NCI-H2081 treated with DMSO at 0.1 percent for 48 hours (cell line): ENCODE measurements at regions not wholly inside any gene's neighbourhood (a gene's known extent, or its start where the extent isn't known, plus 50 kb on each side); places are given as distances from the start of the nearest gene placed in this dataset.

Source experiments
- DNase-seq: peaks from one replicate; lab custom pipeline; 2025; lab: John Stamatoyannopoulos, UW

DNA sequence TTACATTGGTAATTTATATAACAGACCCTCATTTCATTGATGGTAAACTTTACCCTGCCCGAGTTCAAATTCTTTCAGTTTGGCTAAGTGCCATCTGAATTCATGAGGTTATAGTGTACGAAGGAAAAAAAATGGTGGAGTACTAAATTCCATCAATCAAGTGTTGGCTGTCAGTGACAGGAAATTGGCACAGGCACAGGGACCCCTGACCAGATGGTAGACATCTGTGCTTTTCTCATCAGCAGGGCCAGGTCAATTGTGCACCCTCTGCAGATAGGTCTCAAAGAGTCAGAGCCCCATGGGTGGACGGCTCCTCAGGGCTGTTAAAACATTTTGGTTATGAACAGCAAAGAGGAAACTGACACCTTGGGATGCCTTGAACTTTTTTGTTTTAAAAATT lies 439.2 kb downstream of the SETBP1 start:
- DNase-seq = no peak

DNA sequence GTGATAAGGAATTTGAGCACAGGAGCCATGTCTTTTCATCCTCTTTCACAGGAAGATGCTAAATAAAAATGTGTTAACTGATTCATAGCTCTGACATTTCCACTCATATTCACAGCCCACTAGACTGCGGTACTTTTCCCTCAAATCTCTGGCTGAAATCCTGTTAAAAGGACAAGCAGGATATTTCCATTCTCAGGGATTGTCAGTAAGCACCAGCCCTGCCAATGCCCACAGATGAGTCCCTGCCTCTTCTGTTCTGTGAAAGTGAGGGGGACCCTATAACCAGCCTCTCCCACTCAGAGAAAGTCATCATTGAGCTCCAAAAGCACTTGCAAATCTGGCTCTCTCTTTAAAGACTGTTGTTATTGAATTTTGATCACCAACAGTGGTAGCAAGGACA lies 440.5 kb downstream of the SETBP1 start:
- DNase-seq = no peak

DNA sequence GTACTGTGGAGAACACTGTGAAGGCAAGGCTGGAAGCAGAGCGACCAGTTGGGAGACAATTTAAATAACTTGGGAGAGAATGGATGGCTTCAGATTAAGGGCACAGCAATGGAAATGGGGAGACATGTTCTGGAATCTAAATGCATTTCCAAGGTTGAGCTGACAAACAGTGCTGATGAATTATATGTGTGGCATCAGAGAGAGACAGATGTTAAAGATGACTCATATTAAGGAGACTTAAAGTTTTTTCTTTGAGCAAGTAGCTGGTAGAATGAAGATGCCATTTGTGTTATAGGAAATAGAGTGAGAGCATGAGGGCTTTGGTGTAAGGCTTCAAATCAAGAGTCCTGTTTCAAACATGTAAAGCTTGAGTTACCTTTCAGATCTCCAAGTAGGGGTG lies 441.8 kb downstream of the SETBP1 start:
- DNase-seq = no peak

DNA sequence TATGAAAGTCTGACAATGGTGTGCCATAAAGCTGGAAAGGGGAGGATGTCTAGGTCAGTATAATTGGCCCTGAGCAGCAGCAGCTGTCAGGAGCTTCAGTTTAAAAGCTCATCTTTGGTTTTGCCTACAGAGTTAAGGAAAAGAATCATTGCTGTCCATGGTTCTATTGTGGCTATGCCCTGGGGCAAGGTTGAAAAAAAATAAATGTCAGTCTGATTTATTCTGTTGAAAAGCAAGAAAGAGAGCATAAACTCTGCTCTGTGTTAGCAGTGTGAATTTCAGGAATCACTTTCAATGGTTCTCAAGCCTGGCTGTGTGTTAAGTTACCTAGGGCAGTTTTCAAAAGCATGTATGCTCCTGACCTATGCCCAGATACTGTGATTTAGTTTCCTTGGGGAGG lies 446.7 kb downstream of the SETBP1 start:
- no peak for DNase-seq

DNA sequence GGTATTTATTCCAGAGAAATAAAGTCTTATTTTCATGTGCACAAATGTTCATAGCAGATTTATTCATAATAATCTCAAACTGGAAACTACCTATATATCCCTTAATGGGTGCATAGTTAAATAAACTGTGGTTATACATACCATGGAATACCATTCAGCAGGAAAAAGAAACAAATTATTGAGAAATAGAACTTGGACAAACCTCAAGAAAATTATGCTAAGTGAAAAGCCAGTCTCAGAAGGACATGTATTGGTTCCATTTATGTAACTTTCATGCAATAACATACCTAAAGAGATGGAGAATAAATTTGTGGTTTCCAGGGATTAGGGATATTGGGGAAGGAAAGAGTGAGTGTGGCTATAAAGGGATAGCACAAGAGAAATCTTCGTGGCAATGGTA lies 452.6 kb downstream of the SETBP1 start:
- no peak for DNase-seq

DNA sequence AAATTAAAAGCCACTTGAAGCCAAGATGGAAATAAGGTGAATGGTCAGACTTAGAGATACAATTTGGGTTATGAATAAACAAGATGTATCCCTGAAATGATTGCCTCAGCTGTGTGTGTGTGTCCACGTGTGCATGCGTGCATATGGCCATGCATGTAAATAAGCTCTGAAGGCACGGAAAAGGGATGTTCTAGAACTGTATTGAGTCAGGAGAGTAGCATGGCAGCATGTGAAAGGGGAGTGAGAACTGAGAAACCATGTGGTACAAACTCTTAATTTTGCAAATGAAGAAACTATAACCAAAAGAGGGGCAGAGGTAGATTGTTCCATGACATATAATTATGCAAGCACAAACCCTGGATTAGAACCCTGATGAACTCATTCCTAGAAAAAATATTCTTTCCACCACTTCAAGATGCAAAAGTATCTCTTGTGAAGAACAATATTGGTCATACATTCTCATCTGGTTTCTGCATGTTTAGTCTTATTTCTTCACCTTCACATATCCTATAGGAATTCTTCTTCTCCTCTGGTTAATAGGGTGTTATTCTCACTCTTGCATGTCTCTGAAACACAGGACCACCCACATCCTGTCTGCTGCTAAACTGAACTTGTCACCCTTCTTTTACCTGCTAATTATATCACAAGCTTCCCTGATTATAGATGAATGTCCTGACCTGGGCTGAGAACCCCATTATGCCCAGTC lies 455.8 kb downstream of the SETBP1 start:
- DNase-seq = no peak

DNA sequence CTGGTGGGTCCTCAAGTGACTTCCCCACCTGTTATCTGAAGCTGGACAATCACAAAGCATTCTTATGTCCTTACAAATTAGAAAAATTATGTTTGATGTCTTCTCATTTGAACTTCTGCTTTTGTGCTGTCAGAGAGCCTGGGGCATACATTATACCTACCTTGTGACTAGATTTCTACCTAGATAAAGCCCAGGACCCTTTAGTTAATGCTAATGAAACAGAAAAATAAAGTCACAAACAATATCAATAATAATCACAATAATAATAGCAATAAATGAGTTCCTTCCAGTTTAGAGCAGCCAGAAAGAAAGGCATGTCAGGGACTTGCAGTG lies 456.4 kb downstream of the SETBP1 start:
- DNase-seq = no peak

DNA sequence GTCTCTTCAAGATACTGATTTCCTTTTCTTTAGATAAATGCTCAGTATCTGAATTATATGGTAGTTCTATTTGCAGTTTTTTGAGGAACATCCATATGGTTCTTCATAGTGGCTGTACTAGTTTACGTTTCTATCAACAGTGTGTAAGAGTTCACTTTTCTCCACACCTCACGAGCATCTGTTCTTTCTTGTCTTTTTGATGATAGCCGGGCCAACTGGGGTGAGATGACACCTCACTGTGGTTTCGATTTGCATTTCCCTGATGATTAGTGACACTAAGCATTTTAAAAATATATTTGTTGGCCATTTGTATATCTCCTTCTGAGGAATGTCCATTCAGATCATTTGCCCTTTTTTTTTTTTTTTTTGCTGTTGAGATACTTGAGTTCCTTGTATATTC lies 458.8 kb downstream of the SETBP1 start:
- DNase-seq = no peak

DNA sequence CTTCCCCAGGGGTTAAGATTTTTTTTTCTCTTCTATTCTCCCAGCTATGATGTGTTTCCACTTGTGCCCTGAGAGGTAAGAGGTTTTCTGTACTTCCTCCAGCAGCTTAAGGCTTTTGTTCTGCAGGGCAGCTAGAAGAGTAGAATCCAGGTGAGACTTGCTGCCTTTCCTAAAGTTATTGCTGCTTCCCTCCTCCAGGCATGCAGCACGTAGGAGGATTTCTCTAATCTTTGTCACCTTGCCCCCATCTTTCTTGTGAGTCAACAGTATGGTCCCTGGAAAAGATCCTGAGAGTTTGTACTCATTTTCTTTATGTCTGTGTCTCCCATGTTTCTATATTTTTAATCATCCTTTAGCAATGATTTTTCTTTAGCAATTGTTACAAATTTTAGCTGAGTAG lies 462.2 kb downstream of the SETBP1 start:
- no peak for DNase-seq

DNA sequence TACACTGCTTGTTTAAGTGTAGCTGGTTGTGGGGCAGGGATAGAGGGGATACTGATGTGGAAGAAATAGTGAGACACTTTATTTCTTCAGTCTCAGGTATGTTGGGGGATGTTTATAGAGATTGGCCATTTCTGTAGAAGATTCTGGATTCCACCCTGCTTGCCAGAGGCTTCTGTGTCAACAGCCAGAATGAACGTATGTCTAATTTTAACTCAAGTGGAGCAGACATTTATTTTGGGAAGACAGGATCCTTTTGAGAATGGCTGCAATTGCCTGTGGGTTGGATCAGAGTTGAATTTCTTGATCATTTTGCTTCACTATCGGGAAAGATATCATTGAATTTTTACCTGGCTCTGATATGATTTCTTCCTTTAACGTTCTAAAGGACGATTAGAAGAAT lies 465.6 kb upstream of the SLC14A2 start:
- no peak for DNase-seq

DNA sequence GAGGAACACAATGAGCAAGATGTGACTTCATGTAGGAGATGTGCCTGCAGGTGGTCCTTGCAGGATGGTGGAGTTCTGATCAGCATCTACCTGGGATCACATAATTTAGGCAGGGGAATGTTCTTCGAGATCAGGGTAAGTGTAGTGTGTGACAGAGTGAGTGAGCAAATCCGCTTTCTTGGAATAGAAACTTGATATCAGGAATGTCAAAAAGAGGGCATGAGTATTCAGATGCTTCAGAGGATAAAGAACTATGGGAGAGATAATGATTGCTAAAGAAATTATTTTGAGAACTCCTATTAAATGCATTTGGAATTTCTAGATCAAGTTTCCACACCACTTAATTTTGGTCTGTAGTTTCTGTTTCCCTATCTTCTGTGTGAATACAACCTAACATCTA lies 463.6 kb upstream of the SLC14A2 start:
- no peak for DNase-seq

DNA sequence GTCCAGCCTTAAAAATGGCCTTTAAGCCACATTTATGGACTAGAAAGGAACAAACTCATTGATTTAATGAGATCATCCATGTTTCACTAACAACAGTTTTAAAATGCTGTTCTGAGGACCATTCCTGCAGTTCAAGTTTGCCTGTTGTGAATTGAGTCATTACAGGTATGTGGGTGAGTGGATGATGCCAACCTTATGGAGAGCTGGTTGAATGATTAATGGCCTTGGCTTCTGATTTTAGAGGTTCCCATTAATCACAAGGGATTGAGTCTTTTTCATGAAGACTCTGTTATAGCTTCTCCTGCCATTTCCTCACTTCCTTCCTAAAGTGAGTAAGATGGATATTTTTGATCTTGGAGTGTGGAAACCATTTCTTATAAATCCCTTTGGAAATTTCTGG lies 459.8 kb upstream of the SLC14A2 start:
- no peak for DNase-seq

DNA sequence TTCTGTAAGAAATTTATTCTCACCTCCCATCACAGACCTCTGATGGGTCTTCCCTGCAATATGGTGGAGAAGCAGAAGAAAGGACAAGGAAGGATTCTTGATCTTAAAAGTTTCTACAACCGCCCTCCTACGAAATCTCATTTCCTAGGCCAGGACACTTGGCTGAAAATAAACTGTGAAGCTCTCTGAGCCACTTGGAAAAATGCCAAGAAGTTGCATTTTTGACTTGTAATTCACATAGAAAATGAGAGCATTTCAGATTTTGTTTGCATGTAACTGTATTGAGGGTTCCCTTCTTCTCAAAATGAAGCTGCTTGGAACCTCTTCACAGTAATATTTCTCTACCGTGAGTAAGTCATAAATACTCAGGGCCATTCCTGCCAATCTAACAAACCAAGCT lies 458.3 kb upstream of the SLC14A2 start:
- no peak for DNase-seq

DNA sequence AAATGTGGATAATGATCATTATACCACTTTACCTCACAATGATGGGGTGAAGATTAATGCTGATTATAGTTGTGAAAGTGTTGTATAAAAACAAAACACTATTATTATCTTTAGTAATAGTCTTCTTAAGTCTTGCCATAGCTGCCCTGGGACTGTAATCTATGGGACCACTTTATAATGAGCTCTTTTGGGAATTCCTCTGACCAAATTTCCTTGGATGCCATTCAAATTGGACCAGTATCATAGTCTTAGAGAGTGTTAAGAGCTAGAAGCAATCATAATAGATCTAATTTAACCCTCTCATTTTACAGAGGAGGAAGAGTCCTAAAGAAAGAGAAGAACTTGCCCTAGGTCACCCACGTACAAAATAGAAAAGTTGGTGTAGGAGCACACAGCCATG lies 457.7 kb upstream of the SLC14A2 start:
- DNase-seq = no peak

DNA sequence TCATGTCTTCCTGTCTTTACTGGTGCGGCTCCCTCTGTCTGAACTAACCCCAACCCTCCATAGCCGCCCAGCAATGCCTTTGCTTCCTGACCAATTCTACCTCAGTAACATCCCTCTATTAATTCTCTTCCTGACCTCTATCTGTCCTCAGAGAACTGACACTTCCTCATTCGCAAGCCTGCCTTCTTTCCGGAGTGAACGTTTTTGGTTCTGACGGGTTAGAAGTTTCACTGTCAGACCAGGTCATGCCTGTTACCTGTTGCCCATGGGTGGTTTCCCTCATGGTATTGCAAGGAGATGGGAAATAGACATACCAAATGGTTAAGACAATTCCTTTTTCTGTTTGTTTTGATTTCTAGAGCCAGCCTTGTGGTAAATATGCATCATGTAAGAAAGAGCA lies 453.4 kb upstream of the SLC14A2 start:
- DNase-seq = no peak

DNA sequence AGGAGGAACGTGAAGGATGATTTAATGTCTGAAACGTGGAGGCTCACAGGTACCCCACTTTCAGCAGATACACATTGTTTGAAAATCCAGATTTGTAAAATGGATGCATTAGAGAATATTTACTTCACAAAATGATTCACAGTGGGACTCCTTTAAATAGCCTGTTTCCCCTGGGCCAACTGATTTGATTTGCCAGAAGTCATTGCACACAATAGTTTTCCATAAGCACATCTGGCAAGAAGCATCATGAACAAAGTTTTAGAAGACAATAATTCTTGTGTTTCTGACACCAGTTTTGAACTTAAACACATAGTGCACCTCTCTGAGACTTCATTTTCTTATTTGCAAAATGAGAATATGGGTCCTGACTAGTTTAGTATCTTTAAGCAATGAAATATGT lies 451.4 kb upstream of the SLC14A2 start:
- no peak for DNase-seq

DNA sequence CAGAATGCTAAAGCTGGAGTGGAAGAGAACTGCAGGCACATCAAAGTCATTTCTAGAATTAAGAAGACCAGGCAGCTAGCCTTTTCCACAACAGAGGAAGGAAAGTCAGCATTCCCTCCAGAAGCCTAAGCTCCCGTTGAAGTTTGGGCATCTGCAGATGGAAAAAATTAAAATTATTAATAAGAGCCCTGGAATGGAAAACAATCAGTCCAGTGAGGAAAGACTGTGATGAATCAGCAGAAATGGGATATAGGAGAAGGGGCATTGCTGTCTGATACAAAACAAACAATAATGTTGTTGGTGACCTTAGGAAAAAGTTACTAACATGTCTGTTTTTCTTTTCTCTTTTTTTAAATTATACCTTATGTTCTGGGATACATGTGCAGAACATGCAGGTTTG lies 450.7 kb upstream of the SLC14A2 start:
- DNase-seq = no peak

DNA sequence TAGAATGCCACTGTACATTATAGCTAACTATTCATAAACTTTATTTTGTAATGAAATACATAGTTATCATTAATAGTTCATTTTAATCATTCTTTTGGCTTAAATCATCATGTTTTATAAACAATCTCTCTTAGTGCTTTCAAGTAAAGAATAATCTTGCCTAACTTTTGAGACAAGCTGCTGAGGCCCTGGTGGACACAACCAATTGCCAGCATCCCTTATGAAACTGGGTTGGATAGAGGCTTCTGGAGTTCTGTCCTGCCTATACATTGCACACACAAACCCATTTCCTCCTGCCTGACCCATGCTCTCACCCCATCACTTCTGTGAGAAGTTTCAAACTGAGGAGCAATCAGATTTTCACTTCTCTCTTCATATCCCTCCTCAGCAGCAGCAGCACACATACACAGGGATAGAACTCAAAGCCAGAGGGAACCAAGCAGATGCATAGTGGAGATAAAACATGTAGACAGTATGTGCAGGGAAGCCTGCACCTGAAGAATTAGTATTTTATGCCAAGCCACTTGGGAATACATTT lies 450.0 kb upstream of the SLC14A2 start:
- no peak for DNase-seq

DNA sequence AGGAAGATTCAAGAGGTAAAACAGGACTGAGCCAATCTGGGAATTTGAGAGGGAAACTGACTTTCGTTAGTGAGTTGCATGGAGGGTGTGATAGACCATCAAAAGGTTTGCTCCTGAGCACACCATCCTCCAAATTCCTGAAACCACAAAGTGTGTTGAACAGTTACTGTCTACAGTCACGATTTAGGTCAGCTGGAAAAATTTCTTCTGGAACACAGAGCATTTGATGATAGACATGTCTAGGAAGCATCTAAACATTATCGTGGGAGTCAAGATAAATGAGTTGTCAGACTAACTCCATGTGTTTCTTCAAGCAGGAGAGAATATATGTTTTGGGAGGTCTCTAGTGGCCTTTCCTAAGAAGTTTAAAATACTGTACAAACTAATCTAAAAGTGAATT lies 449.4 kb upstream of the SLC14A2 start:
- no peak for DNase-seq

DNA sequence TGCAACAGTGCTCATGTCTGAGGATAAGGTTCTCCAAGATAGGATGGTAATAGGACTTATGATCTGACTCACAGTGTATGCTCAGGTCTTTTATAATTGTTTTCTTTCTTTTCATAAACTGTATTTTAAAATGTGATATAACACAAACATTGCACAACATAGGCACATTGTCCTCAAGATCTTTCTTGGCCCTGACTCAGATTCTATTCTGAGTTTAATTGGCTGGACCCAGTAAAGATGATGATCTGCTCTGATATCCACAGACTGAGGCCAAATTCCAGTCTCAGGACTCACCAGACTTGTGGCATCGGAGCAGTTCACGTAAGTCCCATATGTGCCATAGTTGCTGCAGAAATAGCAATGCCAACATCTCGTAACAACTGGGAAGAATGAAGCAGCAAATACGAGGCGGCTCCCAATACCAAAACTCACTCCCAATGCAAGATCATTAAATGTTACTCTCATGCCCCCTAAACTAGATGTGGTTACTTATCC lies 448.9 kb upstream of the SLC14A2 start:
- DNase-seq = no peak

DNA sequence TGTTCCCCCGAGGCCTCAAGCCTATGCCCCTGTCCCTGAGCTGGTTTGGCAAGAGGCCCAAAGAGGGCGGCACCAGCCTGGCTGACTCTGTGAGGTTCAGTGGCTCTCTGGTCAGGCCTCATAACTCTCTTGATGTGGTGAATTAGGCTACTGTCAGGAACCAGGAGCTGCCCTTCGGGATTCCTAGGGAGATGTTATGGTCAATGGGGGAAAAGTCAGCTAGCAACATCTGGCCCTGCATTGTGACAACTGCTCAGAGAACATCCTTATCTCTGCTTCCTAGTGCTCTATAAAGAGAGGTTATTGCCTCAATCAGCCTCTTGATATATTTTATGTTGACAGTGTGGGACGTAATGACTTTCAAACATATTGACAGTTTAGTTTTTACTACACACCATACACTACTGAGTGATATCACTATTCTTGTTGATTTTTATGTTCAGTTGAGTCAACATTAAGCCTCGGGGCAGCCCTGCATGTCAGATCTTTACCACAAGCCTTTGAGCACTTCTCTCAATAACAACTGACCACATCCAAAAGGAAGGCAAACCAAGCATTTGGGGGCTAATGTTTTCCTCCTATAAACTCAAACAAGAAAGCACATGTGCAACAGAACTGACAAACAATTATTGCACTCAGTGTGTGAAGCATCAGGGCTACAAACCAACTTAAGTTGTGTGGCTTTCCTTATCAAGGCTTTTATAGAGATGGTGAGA lies 448.3 kb upstream of the SLC14A2 start:
- DNase-seq = no peak

DNA sequence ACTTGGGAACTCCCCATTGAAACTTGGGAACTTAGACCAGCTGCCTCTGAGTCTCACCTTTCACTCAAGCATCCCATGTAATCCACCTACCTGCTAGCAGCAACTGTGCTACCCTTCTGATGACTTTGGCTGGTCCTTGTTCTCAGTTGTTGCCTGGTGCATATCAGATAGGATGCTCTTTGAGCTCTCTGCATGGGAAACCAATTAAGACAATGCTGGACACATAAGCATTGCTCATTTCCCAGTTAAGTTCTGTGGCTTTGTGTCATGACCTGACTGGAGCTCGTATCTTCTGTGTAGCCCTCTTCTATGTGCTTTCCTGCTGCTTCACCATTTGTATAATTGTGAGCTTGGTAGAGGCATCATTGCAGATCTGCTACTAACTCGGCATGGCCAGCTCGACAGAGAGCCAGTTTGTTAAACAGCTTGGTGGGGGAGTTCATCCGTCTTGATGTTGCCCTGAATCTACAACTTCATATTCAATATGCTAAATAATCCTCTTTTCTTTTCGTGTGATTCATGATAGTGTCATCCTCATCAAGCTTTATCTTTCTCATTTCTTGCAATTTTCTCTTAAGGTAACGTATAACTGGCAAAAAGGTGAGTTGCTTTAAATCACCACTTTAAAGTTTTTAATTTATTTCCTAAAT lies 447.5 kb upstream of the SLC14A2 start:
- no peak for DNase-seq
